GM21717 (cell line): ENCODE measurements at regions not wholly inside any gene's neighbourhood (a gene's known extent, or its start where the extent isn't known, plus 50 kb on each side); places are given as distances from the start of the nearest gene placed in this dataset.
"Not testable (repeated sequence)": the region's sequence is repeated elsewhere in the genome, so short reads cannot be mapped to it uniquely, and the experiment has no call there.

Source experiments
- ATAC-seq: cut with Tn5 transposase; IDR thresholded peaks from one replicate; pipeline ENCODE4 v1.9.1; 2021; ENCODE audit warnings: mild to moderate bottlenecking, moderate library complexity; ENCODE audit not compliant: unreplicated experiment

- no peak for ATAC-seq
Measured at GRCh38 chr14:53376064-53376463, 222.9 kb upstream of the DDHD1 start.

- no peak for ATAC-seq
Measured at GRCh38 chr14:53375599-53375998, 222.5 kb upstream of the DDHD1 start.

GRCh38 chr14:53368711-53369201 lies 215.6 kb upstream of the DDHD1 start:
- ATAC-seq: no peak

- ATAC-seq: no peak
Measured at GRCh38 chr14:53368066-53368465, 214.9 kb upstream of the DDHD1 start.

- no peak for ATAC-seq
Measured at GRCh38 chr14:53367644-53368026, 214.5 kb upstream of the DDHD1 start.

GRCh38 chr14:53365486-53366130 lies 212.5 kb upstream of the DDHD1 start:
- no peak for ATAC-seq

- ATAC-seq: not testable (repeated sequence)
Measured at GRCh38 chr14:53362916-53363315, 209.8 kb upstream of the DDHD1 start.

- no peak for ATAC-seq
Measured at GRCh38 chr14:53360829-53361228, 207.7 kb upstream of the DDHD1 start.

- ATAC-seq: no peak
Measured at GRCh38 chr14:53358166-53358565, 205.0 kb upstream of the DDHD1 start.

GRCh38 chr14:53356361-53357150 lies 203.4 kb upstream of the DDHD1 start:
- no peak for ATAC-seq

GRCh38 chr14:53355581-53356112 lies 202.5 kb upstream of the DDHD1 start:
- ATAC-seq: no peak

GRCh38 chr14:53354336-53354735 lies 201.2 kb upstream of the DDHD1 start:
- no peak for ATAC-seq

GRCh38 chr14:53350866-53351265 lies 197.7 kb upstream of the DDHD1 start:
- ATAC-seq: no peak

GRCh38 chr14:53350429-53350828 lies 197.3 kb upstream of the DDHD1 start:
- ATAC-seq: no peak

GRCh38 chr14:53346988-53347387 lies 193.9 kb upstream of the DDHD1 start:
- ATAC-seq: no peak

- ATAC-seq: no peak
Measured at GRCh38 chr14:53341324-53341723, 188.2 kb upstream of the DDHD1 start.

- ATAC-seq: no peak
Measured at GRCh38 chr14:53338192-53338591, 185.1 kb upstream of the DDHD1 start.

GRCh38 chr14:53336729-53337128 lies 183.6 kb upstream of the DDHD1 start:
- no peak for ATAC-seq

- no peak for ATAC-seq
Measured at GRCh38 chr14:53333809-53334208, 180.7 kb upstream of the DDHD1 start.

GRCh38 chr14:53331921-53332320 lies 178.8 kb upstream of the DDHD1 start:
- ATAC-seq: no peak

GRCh38 chr14:53331247-53331646 lies 178.1 kb upstream of the DDHD1 start:
- ATAC-seq: no peak

GRCh38 chr14:53330441-53330840 lies 177.3 kb upstream of the DDHD1 start:
- no peak for ATAC-seq
